H9 (cell line): ENCODE measurements at regions not wholly inside any gene's neighbourhood (a gene's known extent, or its start where the extent isn't known, plus 50 kb on each side); places are given as distances from the start of the nearest gene placed in this dataset.

Source experiments
- DNase-seq: peaks from one replicate; pipeline ENCODE4 v3.0.0-alpha.2; 2017
- H2AFZ ChIP-seq: one replicate; pipeline ENCODE4 v1.6.1; 2013; ENCODE audit warnings: mild to moderate bottlenecking, low read length, control low read depth, moderate library complexity
- H2AK5ac ChIP-seq: 2 replicates; pipeline ENCODE4 v1.6.1; 2013; ENCODE audit warnings: low read length, control low read depth, mixed read lengths; ENCODE audit not compliant: insufficient read length
- H2BK120ac ChIP-seq: one replicate; pipeline ENCODE4 v1.6.1; 2013; ENCODE audit warnings: low read depth, mild to moderate bottlenecking, low read length, control low read depth, inconsistent platforms; ENCODE audit not compliant: poor library complexity, severe bottlenecking
- H2BK12ac ChIP-seq: 2 replicates; pipeline ENCODE4 v1.6.1; 2013; ENCODE audit warnings: low read length, control low read depth, mixed read lengths, low read depth; ENCODE audit not compliant: insufficient read length
- H2BK15ac ChIP-seq: 2 replicates; pipeline ENCODE4 v1.6.1; 2013; ENCODE audit warnings: low read depth, low read length, control low read depth
- H2BK20ac ChIP-seq: one replicate; pipeline ENCODE4 v1.6.1; 2013; ENCODE audit warnings: low read depth, mild to moderate bottlenecking, low read length, control low read depth, inconsistent platforms; ENCODE audit not compliant: poor library complexity, severe bottlenecking
- H2BK5ac ChIP-seq: 2 replicates; pipeline ENCODE4 v1.6.1; 2013; ENCODE audit warnings: low read length, control low read depth, mixed read lengths; ENCODE audit not compliant: insufficient read length
- H3K14ac ChIP-seq: 2 replicates; pipeline ENCODE4 v1.6.1; 2013; ENCODE audit warnings: low read length, control low read depth; ENCODE audit not compliant: insufficient read depth
- H3K18ac ChIP-seq: 2 replicates; pipeline ENCODE4 v1.6.1; 2013; ENCODE audit warnings: low read depth, mild to moderate bottlenecking, mixed read lengths, low read length, control low read depth; ENCODE audit not compliant: insufficient read length
- H3K23ac ChIP-seq: 2 replicates; pipeline ENCODE4 v1.6.1; 2013; ENCODE audit warnings: low read length, control low read depth, mixed read lengths, low read depth; ENCODE audit not compliant: insufficient read length
- H3K23me2 ChIP-seq: 2 replicates; pipeline ENCODE4 v1.6.1; 2013; ENCODE audit warnings: low read depth, mild to moderate bottlenecking, mixed read lengths, low read length, control low read depth; ENCODE audit not compliant: insufficient read length, poor library complexity, severe bottlenecking
- H3K27ac ChIP-seq: 2 replicates; pipeline ENCODE4 v1.5.1; 2013; ENCODE audit warnings: low read length, control low read depth, mixed read lengths, low read depth; ENCODE audit not compliant: insufficient read length
- H3K27me3 ChIP-seq: 2 replicates; pipeline ENCODE4 v1.6.1; 2013; ENCODE audit warnings: low read length, control low read depth, inconsistent platforms; ENCODE audit not compliant: insufficient read depth
- H3K4ac ChIP-seq: 2 replicates; pipeline ENCODE4 v1.6.1; 2013; ENCODE audit warnings: low read depth, mild to moderate bottlenecking, control low read depth, inconsistent platforms, low read length, moderate library complexity
- H3K4me1 ChIP-seq: 2 replicates; pipeline ENCODE4 v1.6.1; 2013; ENCODE audit warnings: low read length, control low read depth, inconsistent platforms; ENCODE audit not compliant: insufficient read depth
- H3K4me2 ChIP-seq: 2 replicates; pipeline ENCODE4 v1.6.1; 2013; ENCODE audit warnings: low read length, control low read depth, mixed read lengths; ENCODE audit not compliant: insufficient read length, insufficient read depth
- H3K56ac ChIP-seq: 2 replicates; pipeline ENCODE4 v1.6.1; 2013; ENCODE audit warnings: low read depth, mild to moderate bottlenecking, mixed read lengths, low read length, control low read depth; ENCODE audit not compliant: insufficient read length
- H3K79me1 ChIP-seq: 2 replicates; pipeline ENCODE4 v1.6.1; 2013; ENCODE audit warnings: low read depth, mild to moderate bottlenecking, moderate library complexity, low read length, control low read depth, inconsistent platforms; ENCODE audit not compliant: insufficient read depth, poor library complexity, severe bottlenecking
- H3K79me2 ChIP-seq: 2 replicates; pipeline ENCODE4 v1.6.1; 2013; ENCODE audit warnings: low read length, control low read depth, inconsistent platforms; ENCODE audit not compliant: insufficient read depth
- H3K9ac ChIP-seq: 2 replicates; pipeline ENCODE4 v1.6.1; 2013; ENCODE audit warnings: low read length, control low read depth, mixed read lengths; ENCODE audit not compliant: insufficient read length; ENCODE audit errors: extremely low read depth
- H3K9me3 ChIP-seq: one replicate; pipeline ENCODE4 v1.6.1; 2013; ENCODE audit warnings: low read depth, low read length, inconsistent platforms; ENCODE audit not compliant: control insufficient read depth
- H3T11ph ChIP-seq: one replicate; pipeline ENCODE4 v1.6.1; 2013; ENCODE audit warnings: mild to moderate bottlenecking, low read length, control low read depth, inconsistent platforms
- H4K20me1 ChIP-seq: one replicate; pipeline ENCODE4 v1.6.1; 2013; ENCODE audit not compliant: control insufficient read depth, insufficient read length, insufficient read depth
- H4K5ac ChIP-seq: 2 replicates; pipeline ENCODE4 v1.6.1; 2013; ENCODE audit warnings: low read depth, mild to moderate bottlenecking, mixed read lengths, low read length, control low read depth; ENCODE audit not compliant: insufficient read length
- H4K8ac ChIP-seq: replicated peaks from 2 replicates; pipeline ENCODE4 v1.6.1; 2013; ENCODE audit warnings: low read length, control low read depth, mixed read lengths, low read depth; ENCODE audit not compliant: insufficient read length
- H4K91ac ChIP-seq: 2 replicates; pipeline ENCODE4 v1.6.1; 2013; ENCODE audit warnings: low read depth, mild to moderate bottlenecking, moderate library complexity, mixed read lengths, low read length, control low read depth; ENCODE audit not compliant: insufficient read length
- H3K27ac Mint-ChIP-seq, 3 experiments: 2 replicates in 2 of 3; 3 replicates in 1 of 3; pipeline ENCODE4 v1.8.0; 2020 to 2021; ENCODE audit warnings: mixed read lengths in 3 of 3, mild to moderate bottlenecking in 1 of 3, moderate library complexity in 1 of 3
- H3K27me3 Mint-ChIP-seq: 2 replicates; pipeline ENCODE4 v1.8.0; 2021; ENCODE audit warnings: low read depth, mild to moderate bottlenecking, moderate library complexity, mixed read lengths
- H3K36me3 Mint-ChIP-seq, 3 experiments: 2 replicates in 2 of 3; 3 replicates in 1 of 3; pipeline ENCODE4 v1.8.0; 2020 to 2021; ENCODE audit warnings: low read depth in 3 of 3, mixed read lengths in 3 of 3; ENCODE audit not compliant: insufficient read depth in 1 of 3
- H3K4me1 Mint-ChIP-seq, 2 experiments: 2 replicates each; pipeline ENCODE4 v1.8.0; 2020; ENCODE audit warnings: mixed read lengths in 2 of 2
- H3K4me3 Mint-ChIP-seq, 2 experiments: 2 replicates in 1 of 2; 3 replicates in 1 of 2; pipeline ENCODE4 v1.8.0; 2020 to 2021; ENCODE audit warnings: mild to moderate bottlenecking in 2 of 2, mixed read lengths in 2 of 2, moderate library complexity in 1 of 2
- H3K9me3 Mint-ChIP-seq, 2 experiments: 2 replicates in 1 of 2; 3 replicates in 1 of 2; pipeline ENCODE4 v1.8.0; 2020; ENCODE audit warnings: mild to moderate bottlenecking in 2 of 2, mixed read lengths in 2 of 2, moderate library complexity in 1 of 2
- WGBS: extraction: QIAGEN DNeasy Blood & Tissue Kit; methylation state at CpG from one replicate; pipeline ENCODE4 v1.1.7; 2013; ENCODE audit warnings: missing lambda C conversion rate, low lambda C conversion rate, mixed read lengths; ENCODE audit not compliant: insufficient read length; ENCODE audit errors: extremely low coverage; 5-methylcytosine and 5-hydroxymethylcytosine counted together
- TF ChIP-seq, protein P1 (sequence below): fragments of 200-600 bp; sonication (generic); conservative IDR thresholded peaks from 3 replicates; pipeline ENCODE4 v1.8.0; 2021; ENCODE audit warnings: antibody characterized with exemption, mild to moderate bottlenecking

DNA sequence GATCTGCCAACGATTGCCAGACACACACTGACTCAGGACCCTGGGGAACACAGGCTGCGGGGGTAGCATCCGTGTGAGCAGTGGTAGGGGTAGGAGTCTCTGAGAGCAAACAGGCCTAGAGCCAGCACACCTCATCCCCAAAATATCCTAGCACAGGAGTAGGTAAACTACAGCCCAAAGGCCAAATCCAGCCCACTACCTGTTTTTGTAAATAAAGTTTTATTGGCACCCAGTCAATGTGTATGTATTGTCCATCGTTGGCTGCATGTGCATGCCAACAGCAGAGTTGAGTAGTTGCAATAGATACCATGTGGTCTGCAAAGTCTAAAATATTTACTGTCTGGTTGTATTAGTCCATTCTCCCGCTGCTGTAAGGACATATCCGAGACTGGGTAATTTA, 55.5 kb upstream of the GPRC5B start:
- Mint-ChIP-seq H3K4me1 (no peaks in the 10 kb centered on the region), H3K4me3 (no peak overlapping the region), H3K27me3 (no peaks in the 10 kb centered on the region), H3K9me3 (no peaks in the 10 kb centered on the region), H3K36me3 (no peaks in the 10 kb centered on the region), H3K27ac (no peak overlapping the region)
- Histone ChIP-seq H2BK15ac (no peak overlapping the region), H4K8ac (no peak overlapping the region), H3K9me3 (no peaks in the 10 kb centered on the region), H2BK20ac (no peak overlapping the region), H3K23me2 (no peaks in the 10 kb centered on the region), H3K14ac (no peak overlapping the region), H3K18ac (no peak overlapping the region), H3K56ac (no peak overlapping the region), H4K5ac (no peak overlapping the region), H3T11ph (no peak overlapping the region), H3K4ac (no peak overlapping the region), H4K20me1 (no peaks in the 10 kb centered on the region), H2AFZ (no peak overlapping the region), H3K79me1 (no peaks in the 10 kb centered on the region), H3K27ac (no peak overlapping the region), H3K4me2 (no peak overlapping the region), H3K27me3 (no peaks in the 10 kb centered on the region), H4K91ac (no peak overlapping the region), H3K4me1 (no peaks in the 10 kb centered on the region), H2AK5ac (no peak overlapping the region), H3K79me2 (no peaks in the 10 kb centered on the region), H3K23ac (no peak overlapping the region), H2BK5ac (no peak overlapping the region), H3K9ac (no peak overlapping the region), H2BK12ac (no peak overlapping the region), H2BK120ac (no peak overlapping the region)
- TF ChIP-seq, protein P1, sequence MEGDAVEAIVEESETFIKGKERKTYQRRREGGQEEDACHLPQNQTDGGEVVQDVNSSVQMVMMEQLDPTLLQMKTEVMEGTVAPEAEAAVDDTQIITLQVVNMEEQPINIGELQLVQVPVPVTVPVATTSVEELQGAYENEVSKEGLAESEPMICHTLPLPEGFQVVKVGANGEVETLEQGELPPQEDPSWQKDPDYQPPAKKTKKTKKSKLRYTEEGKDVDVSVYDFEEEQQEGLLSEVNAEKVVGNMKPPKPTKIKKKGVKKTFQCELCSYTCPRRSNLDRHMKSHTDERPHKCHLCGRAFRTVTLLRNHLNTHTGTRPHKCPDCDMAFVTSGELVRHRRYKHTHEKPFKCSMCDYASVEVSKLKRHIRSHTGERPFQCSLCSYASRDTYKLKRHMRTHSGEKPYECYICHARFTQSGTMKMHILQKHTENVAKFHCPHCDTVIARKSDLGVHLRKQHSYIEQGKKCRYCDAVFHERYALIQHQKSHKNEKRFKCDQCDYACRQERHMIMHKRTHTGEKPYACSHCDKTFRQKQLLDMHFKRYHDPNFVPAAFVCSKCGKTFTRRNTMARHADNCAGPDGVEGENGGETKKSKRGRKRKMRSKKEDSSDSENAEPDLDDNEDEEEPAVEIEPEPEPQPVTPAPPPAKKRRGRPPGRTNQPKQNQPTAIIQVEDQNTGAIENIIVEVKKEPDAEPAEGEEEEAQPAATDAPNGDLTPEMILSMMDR: no peak
- no peak for DNase-seq
- WGBS: no CpG with 5 or more reads among the region's 6 CpGs
